Activated naive CD4-positive, alpha-beta T cell treated with anti-CD3 and anti-CD28 coated beads, Interleukin-2, amount 50 U/mL, for 72 hours (primary cell): ENCODE measurements at regions not wholly inside any gene's neighbourhood (a gene's known extent, or its start where the extent isn't known, plus 50 kb on each side); places are given as distances from the start of the nearest gene placed in this dataset.
"Not testable (repeated sequence)": the region's sequence is repeated elsewhere in the genome, so short reads cannot be mapped to it uniquely, and the experiment has no call there.

Experiments
- ATAC-seq, 2 donors: fragments of 150-1000 bp; cut with Tn5 transposase; 2 replicates each; pipeline ENCODE4 v1.10.0; 2021; ENCODE audit warnings: mild to moderate bottlenecking in 2 of 2, moderate library complexity in 2 of 2
- DNase-seq, 2 donors: peaks; one replicate each; pipeline ENCODE4 v3.0.0; 2021 to 2022; ENCODE audit warnings: low spot score in 2 of 2
- H3K27ac Mint-ChIP-seq, 2 donors: one replicate each; pipeline ENCODE4 v1.8.0; 2022; ENCODE audit warnings: mild to moderate bottlenecking in 2 of 2, mixed read lengths in 2 of 2
- H3K36me3 Mint-ChIP-seq, 2 donors: one replicate each; pipeline ENCODE4 v1.8.0; 2022; ENCODE audit warnings: mixed read lengths in 2 of 2
- H3K9me3 Mint-ChIP-seq, 2 donors: one replicate each; pipeline ENCODE4 v1.8.0; 2022; ENCODE audit warnings: mixed read lengths in 2 of 2

DNA sequence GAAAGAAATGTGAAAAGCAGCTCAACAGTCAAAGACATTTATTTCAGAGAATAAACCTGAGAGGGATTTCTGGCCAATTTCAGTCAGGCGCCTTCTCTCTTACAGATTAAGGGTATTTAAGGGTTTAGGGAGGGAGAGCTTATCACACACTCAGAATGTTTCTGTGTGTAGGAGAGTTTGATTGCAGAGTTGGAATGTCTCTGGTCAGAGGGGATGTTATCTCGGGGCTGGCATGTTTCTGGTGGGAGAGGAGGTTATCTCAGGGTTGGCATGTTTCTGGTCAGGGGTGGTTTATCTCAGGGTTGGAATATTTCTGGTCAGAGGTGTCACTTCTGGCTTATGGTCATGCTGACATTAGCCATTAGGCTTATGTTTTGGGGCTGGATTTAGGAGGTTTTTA lies 1920.5 kb upstream of the PCDH7 start:
- Mint-ChIP-seq H3K9me3 (peaks cover 0 to 16% of the 10 kb centered on the region in 2 donors), H3K27ac (no peak overlapping the region), H3K36me3 (no peaks in the 10 kb centered on the region)
- DNase-seq, result no peak
- no peak for ATAC-seq

DNA sequence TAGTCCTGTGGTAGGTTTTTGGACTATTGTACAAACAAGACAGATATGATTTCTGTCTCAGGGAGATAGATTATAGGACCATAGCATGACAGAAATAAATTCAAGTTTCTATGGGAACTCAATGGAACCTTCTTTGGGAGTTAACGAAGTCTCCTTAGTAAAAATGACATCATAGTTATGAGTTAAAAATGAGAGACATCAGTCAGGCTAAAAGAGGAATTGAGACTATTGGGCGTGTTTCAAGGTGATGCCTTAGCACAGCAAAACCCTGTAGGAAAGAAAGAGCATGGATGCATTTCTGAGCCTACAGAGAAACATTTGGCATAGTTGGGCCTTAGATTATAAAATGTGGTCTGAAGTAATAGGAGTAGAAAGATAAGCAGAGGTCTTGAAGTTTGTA lies 1909.1 kb upstream of the PCDH7 start:
- Mint-ChIP-seq H3K36me3 (peaks cover 11 to 16% of the 10 kb centered on the region in 2 donors), H3K27ac (no peak overlapping the region), H3K9me3 (peaks cover 26 to 31% of the 10 kb centered on the region in 2 donors)
- ATAC-seq (no peak), DNase-seq (no peak)

DNA sequence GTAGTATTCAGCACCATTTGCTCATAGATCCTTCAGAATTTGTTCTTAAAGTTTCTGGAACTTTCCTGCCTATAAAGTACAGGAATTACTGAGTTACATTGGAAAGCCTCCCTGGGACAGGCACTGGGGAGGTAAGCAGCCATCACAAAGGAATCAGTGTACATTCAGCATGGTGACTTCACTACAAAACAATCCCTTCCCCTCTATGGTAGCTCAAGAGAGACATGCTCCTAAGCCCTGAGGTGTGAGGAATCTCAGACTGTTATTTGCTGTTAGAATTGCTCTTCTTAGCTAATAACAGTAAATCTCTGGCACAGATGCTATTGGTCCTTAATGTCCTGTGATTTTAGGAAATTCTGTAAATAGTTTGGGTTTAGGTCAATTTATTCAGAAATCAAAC lies 1898.0 kb upstream of the PCDH7 start:
- Mint-ChIP-seq H3K36me3 (no peaks in the 10 kb centered on the region), H3K27ac (no peak overlapping the region), H3K9me3 (peaks cover 5 to 11% of the 10 kb centered on the region in 2 donors)
- DNase-seq (no peak), ATAC-seq (no peak)

DNA sequence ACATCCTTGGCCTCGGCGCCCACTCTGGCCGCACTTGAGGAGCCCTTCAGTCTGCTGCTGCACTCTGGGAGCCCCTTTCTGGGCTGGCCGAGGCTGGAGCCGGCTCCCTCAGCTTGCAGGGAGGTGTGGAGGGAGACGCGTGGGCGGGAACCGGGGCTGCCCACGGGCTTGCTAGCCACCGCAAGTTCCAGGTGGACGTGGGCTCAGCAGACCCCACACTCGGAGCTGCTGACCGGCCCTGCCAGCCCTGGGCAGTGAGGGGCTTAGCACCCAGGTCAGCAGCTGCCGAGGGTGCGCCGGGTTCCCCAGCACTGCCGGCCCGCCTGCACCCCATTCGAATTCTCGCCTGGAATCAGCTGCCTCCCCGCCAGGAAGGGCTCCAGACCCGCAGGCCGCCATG lies 1892.3 kb upstream of the PCDH7 start:
- peaks cover 7 to 24% of the 10 kb centered on the region in 2 donors for H3K9me3 Mint-ChIP-seq
- no peak overlapping the region for H3K27ac Mint-ChIP-seq
- ATAC-seq, result no peak
- peaks cover 0 to 5% of the 10 kb centered on the region in 2 donors for H3K36me3 Mint-ChIP-seq
- no peak for DNase-seq

DNA sequence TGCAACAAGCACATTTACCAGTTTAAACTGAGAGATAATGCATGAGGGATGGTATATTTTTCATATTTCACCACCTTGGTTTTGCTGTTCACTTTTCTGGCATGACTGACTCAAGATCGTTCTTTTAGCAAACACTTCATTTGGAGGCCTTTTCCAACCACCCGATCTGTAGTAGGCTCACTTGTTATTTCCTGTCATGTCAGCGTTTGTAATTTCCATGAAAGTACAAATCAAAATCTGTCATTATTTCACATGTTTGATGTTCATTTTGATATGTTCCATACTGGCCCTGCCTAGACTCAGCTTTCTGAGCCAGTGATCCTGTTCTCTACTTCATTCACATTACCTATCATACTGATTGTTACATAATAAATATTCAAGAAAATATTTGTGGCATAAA lies 1888.3 kb upstream of the PCDH7 start:
- no peak for DNase-seq
- Mint-ChIP-seq H3K27ac (no peak overlapping the region), H3K9me3 (peaks cover 4 to 20% of the 10 kb centered on the region in 2 donors), H3K36me3 (peaks cover 0 to 5% of the 10 kb centered on the region in 2 donors)
- no peak for ATAC-seq

DNA sequence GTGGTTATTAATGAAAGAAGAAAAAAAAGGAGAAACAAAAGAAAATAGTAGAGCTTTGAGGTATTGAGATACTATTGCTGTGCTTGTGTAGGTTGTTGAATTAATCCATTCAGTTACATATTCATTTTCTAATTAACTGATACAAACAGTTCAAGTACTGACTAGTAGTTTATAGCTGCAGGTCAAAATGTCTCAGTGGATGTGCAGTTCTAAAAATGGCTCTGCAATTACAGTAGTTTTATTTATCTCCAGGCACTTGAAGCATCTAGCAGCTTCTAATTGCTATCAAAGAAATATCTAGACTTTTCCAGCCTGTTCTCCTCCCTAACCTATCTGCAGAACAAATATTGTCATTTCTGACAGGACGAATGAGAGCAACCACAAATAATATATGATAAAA lies 1887.7 kb upstream of the PCDH7 start:
- DNase-seq (no peak), ATAC-seq (no peak)
- Mint-ChIP-seq H3K27ac (no peak overlapping the region), H3K9me3 (peaks cover 4 to 16% of the 10 kb centered on the region in 2 donors), H3K36me3 (peaks cover 0 to 5% of the 10 kb centered on the region in 2 donors)

DNA sequence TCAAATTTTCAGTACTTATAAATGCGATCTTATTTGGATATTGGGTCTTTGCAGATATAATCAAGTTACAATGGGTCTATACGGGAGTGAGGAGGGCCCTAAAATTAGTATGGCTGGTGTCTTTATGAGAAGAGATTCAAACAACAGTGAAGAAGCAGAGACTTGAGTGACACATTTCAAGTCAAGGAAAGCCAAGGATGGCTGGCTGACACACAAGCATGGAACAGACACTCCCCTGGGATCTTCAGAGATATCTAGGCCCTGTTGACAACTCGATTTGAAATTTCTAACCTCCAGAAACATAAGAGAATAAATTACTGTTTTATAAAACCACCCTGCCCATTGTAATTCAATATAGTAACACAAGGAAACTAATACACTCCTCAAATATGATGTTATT lies 1886.0 kb upstream of the PCDH7 start:
- Mint-ChIP-seq H3K27ac (no peak overlapping the region), H3K9me3 (peaks cover 12 to 20% of the 10 kb centered on the region in 2 donors), H3K36me3 (peaks cover 0 to under 1% of the 10 kb centered on the region in 2 donors)
- ATAC-seq (no peak), DNase-seq (no peak)

DNA sequence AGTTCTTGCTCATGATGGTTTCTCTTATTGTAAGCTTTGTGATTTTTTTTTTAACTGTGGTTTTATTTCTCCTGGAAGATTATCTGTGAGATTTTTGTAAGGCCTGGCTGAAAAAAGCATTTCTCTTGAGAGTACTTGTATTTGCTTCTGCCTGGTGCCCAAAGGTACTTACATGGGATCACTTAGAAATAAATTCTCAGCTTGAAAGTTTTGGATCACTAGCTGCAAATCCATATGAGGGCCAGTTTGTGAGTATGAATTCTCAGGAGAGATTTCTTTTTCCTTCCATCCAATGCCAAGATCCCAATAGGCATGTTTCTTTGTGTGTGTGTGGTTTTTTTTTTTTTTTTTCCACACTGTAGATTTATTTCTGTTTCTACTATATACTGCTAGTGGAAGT lies 1884.7 kb upstream of the PCDH7 start:
- peaks cover 13 to 22% of the 10 kb centered on the region in 2 donors for H3K9me3 Mint-ChIP-seq
- H3K36me3 Mint-ChIP-seq, result no peaks in the 10 kb centered on the region
- no peak for ATAC-seq
- no peak overlapping the region for H3K27ac Mint-ChIP-seq
- DNase-seq, result no peak

DNA sequence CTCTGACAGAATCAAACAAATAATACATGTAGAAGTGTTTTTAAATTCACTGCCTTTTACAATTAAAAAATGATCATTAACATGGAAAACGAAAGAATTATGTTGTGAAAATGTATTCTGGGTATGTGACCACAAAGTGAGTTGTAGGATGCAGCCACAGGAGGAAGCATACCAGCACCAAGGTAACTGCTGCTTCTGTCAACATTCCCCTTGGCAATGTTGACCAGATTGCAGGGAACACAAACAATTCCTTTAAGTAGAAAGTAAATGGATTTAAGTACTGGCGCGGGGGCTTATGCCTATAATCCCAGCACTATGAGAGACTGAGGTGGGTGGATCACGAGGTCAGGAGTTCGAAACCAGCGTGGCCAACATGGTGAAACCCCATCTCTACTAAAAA lies 1877.9 kb upstream of the PCDH7 start:
- Mint-ChIP-seq H3K9me3 (peaks cover 25 to 26% of the 10 kb centered on the region in 2 donors), H3K27ac (no peak overlapping the region), H3K36me3 (no peaks in the 10 kb centered on the region)
- no peak for DNase-seq
- ATAC-seq, result no peak

DNA sequence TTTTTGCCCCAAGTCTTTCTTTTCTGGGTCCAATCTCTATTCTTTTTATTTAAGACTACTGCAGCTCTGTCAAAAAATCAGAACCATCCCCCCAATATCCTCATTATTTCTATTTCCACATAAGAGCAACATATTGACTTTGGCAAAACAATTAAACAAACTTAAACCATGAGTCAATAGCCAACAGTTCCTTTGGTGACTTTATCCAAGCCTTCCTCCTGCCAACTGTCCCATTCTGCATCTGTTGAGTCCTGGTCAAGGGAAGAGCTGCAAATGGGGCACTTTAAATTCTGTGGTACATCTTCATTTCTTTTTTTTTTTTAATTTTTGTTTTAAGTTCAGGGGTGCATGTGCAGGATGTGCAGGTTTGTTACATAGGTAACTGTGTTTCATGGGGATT lies 1875.0 kb upstream of the PCDH7 start:
- DNase-seq, result no peak
- no peak for ATAC-seq
- no peak overlapping the region for H3K27ac Mint-ChIP-seq
- H3K9me3 Mint-ChIP-seq, result peaks cover 23 to 30% of the 10 kb centered on the region in 2 donors
- no peaks in the 10 kb centered on the region for H3K36me3 Mint-ChIP-seq

DNA sequence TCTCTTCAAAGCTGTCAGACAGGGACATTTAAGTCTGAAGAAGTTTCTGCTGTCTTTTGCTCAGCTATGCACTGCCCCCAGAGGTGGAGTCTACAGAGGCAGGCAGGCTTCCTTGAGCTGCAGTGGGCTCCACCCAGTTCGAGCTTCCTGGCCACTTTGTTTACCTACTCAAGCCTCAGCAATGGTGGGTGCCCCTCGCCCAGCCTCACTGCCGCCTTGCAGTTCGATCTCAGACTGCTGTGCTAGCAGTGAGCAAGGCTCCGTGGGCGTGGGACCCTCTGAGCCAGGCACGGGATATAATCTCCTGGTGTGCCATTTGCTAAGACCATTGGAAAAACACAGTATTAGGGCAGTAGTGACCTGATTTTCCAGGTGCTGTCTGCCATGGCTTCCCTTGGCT lies 1863.1 kb upstream of the PCDH7 start:
- H3K27ac Mint-ChIP-seq, ATAC-seq, DNase-seq: not testable (repeated sequence)
- H3K36me3 Mint-ChIP-seq, result peaks cover 0 to 14% of the 10 kb centered on the region in 2 donors
- peaks cover 21 to 22% of the 10 kb centered on the region in 2 donors for H3K9me3 Mint-ChIP-seq

DNA sequence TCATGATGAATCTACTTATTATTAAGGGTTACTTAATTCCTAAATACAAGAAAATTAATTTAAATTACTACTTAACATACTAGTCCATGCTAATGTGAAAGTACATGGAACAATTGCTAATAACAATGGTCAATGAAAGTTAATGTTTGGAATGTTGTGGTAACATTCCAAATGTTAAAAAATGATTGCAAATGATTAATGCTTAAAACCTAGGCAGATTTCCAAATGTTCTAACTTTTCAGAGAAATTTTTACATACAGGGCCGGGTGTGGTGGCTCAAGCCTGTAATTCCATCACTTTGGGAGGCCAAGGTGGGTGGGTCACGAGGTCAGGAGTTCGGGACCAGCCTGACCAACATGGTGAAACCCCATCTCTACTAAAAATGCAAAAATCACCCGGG lies 1851.3 kb upstream of the PCDH7 start:
- Mint-ChIP-seq H3K9me3 (peaks cover 9 to 22% of the 10 kb centered on the region in 2 donors), H3K27ac (no peak overlapping the region), H3K36me3 (no peaks in the 10 kb centered on the region)
- DNase-seq (no peak), ATAC-seq (no peak)

DNA sequence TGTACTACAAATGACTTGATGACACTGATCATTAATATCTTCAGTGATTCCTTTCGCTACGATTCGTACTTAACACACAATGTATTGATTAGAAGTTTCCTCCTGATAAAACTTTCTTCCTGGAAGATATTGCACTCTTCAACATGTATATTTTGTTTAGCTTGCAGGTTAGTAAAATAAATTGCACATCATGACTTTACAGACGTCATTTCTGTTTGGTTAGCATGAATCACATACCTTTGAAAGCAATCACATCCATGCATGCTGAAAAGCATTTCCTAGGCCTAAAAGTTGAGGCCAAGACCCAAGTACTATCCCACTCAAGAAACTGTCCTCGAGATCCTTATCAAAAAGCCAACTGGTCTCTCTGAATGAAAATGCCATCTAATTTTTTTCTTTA lies 1841.0 kb upstream of the PCDH7 start:
- DNase-seq, result no peak
- no peaks in the 10 kb centered on the region for H3K36me3 Mint-ChIP-seq
- no peak overlapping the region for H3K27ac Mint-ChIP-seq
- peaks cover 18 to 20% of the 10 kb centered on the region in 2 donors for H3K9me3 Mint-ChIP-seq
- no peak for ATAC-seq

DNA sequence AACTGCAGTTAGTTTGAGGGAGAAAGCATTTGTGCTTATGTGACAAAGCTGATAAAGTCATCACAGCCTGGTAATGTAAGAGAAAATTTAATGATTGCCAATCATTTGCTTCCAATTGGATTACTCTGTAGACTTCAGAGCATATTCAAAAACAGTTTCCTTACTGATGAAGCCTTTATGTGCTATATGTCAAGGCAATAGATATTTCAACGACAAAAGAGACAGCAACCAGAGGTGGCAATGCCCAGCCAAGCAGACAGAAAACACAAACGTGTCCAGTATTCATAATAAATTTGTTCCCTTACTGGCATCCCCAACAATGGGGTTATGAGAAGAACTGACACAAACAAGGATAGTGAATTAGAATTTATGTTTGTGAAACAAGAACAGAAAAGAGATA lies 1840.3 kb upstream of the PCDH7 start:
- Mint-ChIP-seq H3K36me3 (no peaks in the 10 kb centered on the region), H3K27ac (no peak overlapping the region), H3K9me3 (peaks cover 20 to 21% of the 10 kb centered on the region in 2 donors)
- no peak for DNase-seq
- ATAC-seq, result no peak

DNA sequence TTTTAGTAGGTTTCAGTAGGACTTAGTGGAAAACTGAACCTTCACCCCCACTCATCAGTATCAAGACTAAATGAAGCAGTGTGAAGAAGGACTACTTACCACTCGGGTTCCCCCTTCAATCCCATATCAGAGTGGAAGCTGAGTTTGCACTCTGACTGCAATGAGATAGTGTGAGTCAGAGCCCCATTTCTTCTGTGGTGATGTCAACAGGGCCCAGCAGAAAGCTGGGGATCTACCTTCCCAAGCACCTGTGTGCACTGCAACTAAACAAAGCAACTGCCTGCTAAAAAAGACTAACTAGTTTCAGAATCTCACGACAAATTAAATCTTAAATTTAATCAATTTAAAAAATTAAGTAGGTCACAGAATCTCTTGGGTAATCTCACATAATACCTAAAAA lies 1837.0 kb upstream of the PCDH7 start:
- Mint-ChIP-seq H3K9me3 (peaks cover 14% of the 10 kb centered on the region in 2 donors), H3K36me3 (no peaks in the 10 kb centered on the region), H3K27ac (no peak overlapping the region)
- ATAC-seq, result no peak
- DNase-seq, result no peak

DNA sequence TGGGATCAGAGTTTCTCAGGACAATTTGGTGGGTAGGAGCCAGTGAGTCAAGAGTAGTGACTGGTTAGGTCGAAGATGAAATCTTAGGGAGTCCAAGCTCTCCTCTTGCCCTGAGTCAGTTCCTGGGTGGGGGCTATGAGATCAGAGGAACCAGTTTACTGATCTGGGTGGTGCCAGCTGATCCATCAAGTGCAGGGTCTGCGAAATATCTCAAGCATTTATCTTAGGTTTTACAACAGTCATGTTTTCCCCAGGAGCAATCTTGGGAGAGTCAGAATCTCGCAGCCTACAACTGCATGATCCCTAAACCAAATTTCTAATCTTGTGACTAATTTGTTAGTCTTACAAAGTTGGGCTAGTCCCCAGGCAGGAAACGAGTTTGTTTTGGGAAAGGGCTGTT lies 1833.2 kb upstream of the PCDH7 start:
- DNase-seq (no peak), ATAC-seq (no peak)
- Mint-ChIP-seq H3K9me3 (peaks cover 4 to 13% of the 10 kb centered on the region in 2 donors), H3K36me3 (no peaks in the 10 kb centered on the region), H3K27ac (no peak overlapping the region)

DNA sequence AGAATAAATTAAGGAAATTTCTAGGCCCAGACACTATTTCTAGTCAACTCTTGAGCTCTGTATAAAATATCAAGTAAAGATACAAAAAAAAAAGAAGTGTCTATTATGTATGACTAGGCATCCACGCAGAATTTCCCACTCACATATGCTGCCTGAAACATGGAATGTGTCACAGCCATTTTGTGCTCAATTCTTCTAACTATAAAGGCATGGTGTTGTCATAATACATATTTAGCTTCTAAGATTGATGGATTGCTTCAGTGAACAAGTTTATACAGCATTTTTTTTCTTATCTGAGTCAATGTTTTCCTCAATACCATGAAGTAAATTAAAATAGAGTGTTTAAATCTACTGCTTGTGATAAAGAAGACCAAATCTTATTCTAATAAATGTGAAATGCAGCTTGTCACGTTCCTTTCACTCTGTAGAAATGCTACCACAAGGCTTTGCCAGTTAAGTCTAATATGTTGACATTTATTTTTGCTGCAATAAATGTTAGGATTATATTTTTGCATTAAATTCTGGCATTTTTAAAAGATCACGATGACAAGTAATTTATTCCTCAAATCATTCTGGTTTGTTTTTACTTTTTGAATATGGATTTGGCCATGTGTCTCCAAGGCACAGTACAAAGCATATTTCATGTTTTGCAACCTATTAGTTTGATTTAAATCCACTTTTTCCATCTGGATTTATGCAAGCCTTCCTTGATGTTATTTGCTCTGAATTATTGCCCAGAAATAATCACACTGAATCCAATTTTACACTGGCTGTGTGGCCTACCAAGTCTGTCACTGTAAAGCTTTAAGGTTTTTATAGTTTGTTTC lies 1829.0 kb upstream of the PCDH7 start:
- H3K36me3 Mint-ChIP-seq, result no peaks in the 10 kb centered on the region
- H3K9me3 Mint-ChIP-seq, result peaks cover 16 to 23% of the 10 kb centered on the region in 2 donors
- H3K27ac Mint-ChIP-seq, result no peak overlapping the region
- ATAC-seq, result no peak
- no peak for DNase-seq

DNA sequence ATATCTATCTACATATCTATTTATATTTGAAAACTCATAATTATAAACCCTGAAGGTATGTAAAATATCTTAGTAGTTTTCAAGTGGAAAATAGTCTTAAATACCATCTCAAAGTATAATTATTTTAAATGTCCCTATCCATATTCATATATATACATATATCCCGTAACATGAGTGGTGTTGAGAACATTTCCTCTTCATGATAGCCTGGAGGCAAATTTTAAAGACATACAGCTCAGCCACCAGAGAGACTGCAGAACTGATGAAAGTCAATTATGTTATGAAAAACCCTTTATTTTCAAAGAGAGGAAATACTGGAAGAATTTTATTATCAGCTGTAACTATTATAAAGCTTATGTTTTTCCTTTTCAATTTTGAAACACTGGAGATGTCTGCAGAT lies 1806.7 kb upstream of the PCDH7 start:
- Mint-ChIP-seq H3K36me3 (peaks cover 0 to 5% of the 10 kb centered on the region in 2 donors), H3K27ac (no peak overlapping the region), H3K9me3 (peaks cover 14 to 18% of the 10 kb centered on the region in 2 donors)
- no peak for ATAC-seq
- DNase-seq, result no peak
